ENCODE measurements at regions not wholly inside any gene's neighbourhood (a gene's known extent, or its start where the extent isn't known, plus 50 kb on each side); places are given as distances from the start of the nearest gene placed in this dataset.

DNA sequence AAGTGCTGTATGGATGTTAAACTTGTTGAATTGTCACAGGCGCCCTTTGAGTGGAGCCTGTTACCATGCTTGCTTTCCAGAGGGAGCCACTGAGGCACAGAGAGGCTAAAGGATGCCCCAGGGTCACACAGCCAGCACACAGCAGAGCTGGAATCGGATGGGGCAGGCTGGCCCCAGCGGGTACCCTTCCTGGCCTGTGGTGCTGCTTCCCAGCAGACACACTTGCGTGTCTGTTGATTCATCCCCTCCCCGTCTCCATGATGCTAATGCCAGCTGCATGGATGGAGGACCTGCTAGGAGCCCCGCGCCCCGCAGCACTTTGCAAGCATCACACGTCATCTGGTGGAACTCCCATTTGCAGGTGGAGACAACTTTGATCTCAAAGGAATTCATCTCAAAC lies 52.4 kb upstream of the SHISAL1 start:
- TF ChIP-seq, protein P1, sequence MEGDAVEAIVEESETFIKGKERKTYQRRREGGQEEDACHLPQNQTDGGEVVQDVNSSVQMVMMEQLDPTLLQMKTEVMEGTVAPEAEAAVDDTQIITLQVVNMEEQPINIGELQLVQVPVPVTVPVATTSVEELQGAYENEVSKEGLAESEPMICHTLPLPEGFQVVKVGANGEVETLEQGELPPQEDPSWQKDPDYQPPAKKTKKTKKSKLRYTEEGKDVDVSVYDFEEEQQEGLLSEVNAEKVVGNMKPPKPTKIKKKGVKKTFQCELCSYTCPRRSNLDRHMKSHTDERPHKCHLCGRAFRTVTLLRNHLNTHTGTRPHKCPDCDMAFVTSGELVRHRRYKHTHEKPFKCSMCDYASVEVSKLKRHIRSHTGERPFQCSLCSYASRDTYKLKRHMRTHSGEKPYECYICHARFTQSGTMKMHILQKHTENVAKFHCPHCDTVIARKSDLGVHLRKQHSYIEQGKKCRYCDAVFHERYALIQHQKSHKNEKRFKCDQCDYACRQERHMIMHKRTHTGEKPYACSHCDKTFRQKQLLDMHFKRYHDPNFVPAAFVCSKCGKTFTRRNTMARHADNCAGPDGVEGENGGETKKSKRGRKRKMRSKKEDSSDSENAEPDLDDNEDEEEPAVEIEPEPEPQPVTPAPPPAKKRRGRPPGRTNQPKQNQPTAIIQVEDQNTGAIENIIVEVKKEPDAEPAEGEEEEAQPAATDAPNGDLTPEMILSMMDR (IDR thresholded peaks at IDR 0.05 in 2 of 3, conservative IDR thresholded peaks at IDR 0.05 in 1 of 3; ENCODE audit: control insufficient read depth in 2 of 3, extremely low read depth in 1 of 3, insufficient read depth in 1 of 3, low read depth in 3 of 3, low read length in 3 of 3), result no peak
- TF ChIP-seq EGR1 (IDR thresholded peaks at IDR 0.05; ENCODE audit: borderline replicate concordance in 1 of 2, low read depth in 2 of 2, low read length in 2 of 2) (no peak), EP300 (IDR thresholded peaks at IDR 0.05; ENCODE audit: borderline replicate concordance in 1 of 2, control insufficient read depth in 1 of 2, low read depth in 2 of 2, low read length in 2 of 2) (no peak), ZNF274 (IDR thresholded peaks at IDR 0.05; ENCODE audit: insufficient read depth, insufficient read length) (no peak), YY1 (IDR thresholded peaks at IDR 0.05; ENCODE audit: low read depth, low read length) (no peak)

Measured in GM12878 (cell line).